RWPE2 (cell line): ENCODE measurements at regions not wholly inside any gene's neighbourhood (a gene's known extent, or its start where the extent isn't known, plus 50 kb on each side); places are given as distances from the start of the nearest gene placed in this dataset.

Experiments
- ATAC-seq: fragments of 200-7000 bp; cut with Tn5 transposase; 3 replicates; pipeline ENCODE4 v1.9.1; 2021; ENCODE audit warnings: low read depth
- DNase-seq: peaks from one replicate; pipeline ENCODE4 v3.0.0-alpha.2; 2020; ENCODE audit warnings: low spot score
- H3K27ac ChIP-seq: fragments of 450-650 bp; 2 replicates; pipeline ENCODE4 v1.5.1; 2017; ENCODE audit warnings: mild to moderate bottlenecking; ENCODE audit not compliant: poor library complexity, severe bottlenecking
- H3K27me3 ChIP-seq: fragments of 250-450 bp; sonication (Bioruptor Pico); 2 replicates; pipeline ENCODE4 v1.5.1; 2021; ENCODE audit warnings: mild to moderate bottlenecking, moderate library complexity; ENCODE audit not compliant: insufficient read depth, poor library complexity, severe bottlenecking
- H3K36me3 ChIP-seq: fragments of 250-450 bp; sonication (Bioruptor Pico); 2 replicates; pipeline ENCODE4 v1.5.1; 2020; ENCODE audit warnings: low read depth, mild to moderate bottlenecking, moderate library complexity
- H3K4me1 ChIP-seq: fragments of 250-450 bp; sonication (Bioruptor Pico); 2 replicates; pipeline ENCODE4 v1.5.1; 2021; ENCODE audit warnings: mild to moderate bottlenecking, moderate library complexity; ENCODE audit not compliant: insufficient read depth, poor library complexity, severe bottlenecking
- H3K4me3 ChIP-seq: fragments of 250-450 bp; sonication (Bioruptor Pico); 2 replicates; pipeline ENCODE4 v1.5.1; 2021; ENCODE audit warnings: mild to moderate bottlenecking, moderate library complexity; ENCODE audit not compliant: severe bottlenecking
- H3K9me3 ChIP-seq: fragments of 250-450 bp; sonication (Bioruptor Pico); 2 replicates; pipeline ENCODE4 v1.5.1; 2021; ENCODE audit warnings: mild to moderate bottlenecking, moderate library complexity; ENCODE audit not compliant: severe bottlenecking
- CTCF ChIP-seq: fragments of 450-650 bp; IDR thresholded peaks from one replicate; pipeline ENCODE4 v1.5.1; 2017; ENCODE audit warnings: mild to moderate bottlenecking, moderate library complexity; ENCODE audit not compliant: poor library complexity, severe bottlenecking

GRCh38 chrX:122739770-122740169 lies 444.3 kb upstream of the GRIA3 start:
- ATAC-seq, result 0 out of 3 replicates have a peak, but pooled peaks have one; percentile 40
- no peak overlapping the region for H3K27ac ChIP-seq
- H3K4me1 ChIP-seq, result no peaks in the 10 kb centered on the region
- no peak overlapping the region for H3K4me3 ChIP-seq
- peak; percentile 17 for TF ChIP-seq CTCF
- no peak for DNase-seq
- no peaks in the 10 kb centered on the region for H3K9me3 ChIP-seq
- H3K36me3 ChIP-seq, result no peaks in the 10 kb centered on the region
- H3K27me3 ChIP-seq, result no peaks in the 10 kb centered on the region

- no peaks in the 10 kb centered on the region for H3K9me3 ChIP-seq
- no peak for ATAC-seq
- DNase-seq, result no peak
- H3K4me3 ChIP-seq, result no peak overlapping the region
- no peak overlapping the region for H3K27ac ChIP-seq
- TF ChIP-seq CTCF, result no peak
- no peaks in the 10 kb centered on the region for H3K27me3 ChIP-seq
- H3K4me1 ChIP-seq, result no peaks in the 10 kb centered on the region
- H3K36me3 ChIP-seq, result no peaks in the 10 kb centered on the region
These were observed 413.5 kb upstream of the GRIA3 start for GRCh38 chrX:122770581-122770980.

- no peak for ATAC-seq
- no peak for DNase-seq
These were observed 412.1 kb upstream of the GRIA3 start for GRCh38 chrX:122771933-122772332.

GRCh38 chrX:122777766-122778165 lies 406.3 kb upstream of the GRIA3 start:
- no peak for DNase-seq
- TF ChIP-seq CTCF, result no peak
- H3K27me3 ChIP-seq, result no peaks in the 10 kb centered on the region
- H3K4me1 ChIP-seq, result no peaks in the 10 kb centered on the region
- ATAC-seq, result no peak
- H3K4me3 ChIP-seq, result no peak overlapping the region
- no peaks in the 10 kb centered on the region for H3K9me3 ChIP-seq
- no peak overlapping the region for H3K27ac ChIP-seq
- H3K36me3 ChIP-seq, result no peaks in the 10 kb centered on the region

More at GRCh38 chrX:122771933-122772332, 412.1 kb upstream of the GRIA3 start:
- no peaks in the 10 kb centered on the region for H3K4me1 ChIP-seq
- TF ChIP-seq CTCF, result no peak
- H3K9me3 ChIP-seq, result no peaks in the 10 kb centered on the region
- H3K27ac ChIP-seq, result no peak overlapping the region
- no peaks in the 10 kb centered on the region for H3K27me3 ChIP-seq
- no peaks in the 10 kb centered on the region for H3K36me3 ChIP-seq
- no peak overlapping the region for H3K4me3 ChIP-seq

GRCh38 chrX:122783918-122784317 lies 400.2 kb upstream of the GRIA3 start:
- ATAC-seq (no peak), DNase-seq (no peak)
- TF ChIP-seq CTCF, result no peak
- Histone ChIP-seq H3K36me3 (no peaks in the 10 kb centered on the region), H3K4me3 (no peak overlapping the region), H3K27ac (no peak overlapping the region), H3K4me1 (no peaks in the 10 kb centered on the region), H3K9me3 (no peaks in the 10 kb centered on the region), H3K27me3 (no peaks in the 10 kb centered on the region)
